SKM-1 treated with dmso at 0.1 percent for 144 hours (cell line): ENCODE measurements at regions not wholly inside any gene's neighbourhood (a gene's known extent, or its start where the extent isn't known, plus 50 kb on each side); places are given as distances from the start of the nearest gene placed in this dataset.
"Not testable (repeated sequence)": the region's sequence is repeated elsewhere in the genome, so short reads cannot be mapped to it uniquely, and the experiment has no call there.

Experiments
- DNase-seq: peaks from one replicate; lab custom pipeline; 2025; ENCODE audit not compliant: unreplicated experiment; lab: John Stamatoyannopoulos, UW

DNA sequence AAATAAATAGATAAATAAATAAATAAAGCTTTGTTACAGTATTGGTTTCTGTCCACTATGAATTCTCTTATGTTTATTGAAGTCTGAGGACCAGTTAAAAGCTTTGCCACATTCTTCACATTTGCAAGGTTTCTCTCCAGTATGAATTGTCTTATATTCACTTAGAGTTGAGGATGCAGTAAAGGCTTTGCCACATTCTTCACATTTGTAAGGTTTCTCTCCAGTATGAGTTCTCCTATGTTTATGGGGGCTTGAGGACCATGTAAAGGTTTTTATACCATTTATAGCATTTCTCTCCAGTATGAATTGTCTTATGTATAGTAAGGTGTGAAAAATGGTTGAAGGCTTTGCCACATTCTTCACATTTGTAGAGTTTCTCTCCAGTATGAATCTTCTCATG, 168.3 kb downstream of the ZNF737 start:
- DNase-seq: no peak

DNA sequence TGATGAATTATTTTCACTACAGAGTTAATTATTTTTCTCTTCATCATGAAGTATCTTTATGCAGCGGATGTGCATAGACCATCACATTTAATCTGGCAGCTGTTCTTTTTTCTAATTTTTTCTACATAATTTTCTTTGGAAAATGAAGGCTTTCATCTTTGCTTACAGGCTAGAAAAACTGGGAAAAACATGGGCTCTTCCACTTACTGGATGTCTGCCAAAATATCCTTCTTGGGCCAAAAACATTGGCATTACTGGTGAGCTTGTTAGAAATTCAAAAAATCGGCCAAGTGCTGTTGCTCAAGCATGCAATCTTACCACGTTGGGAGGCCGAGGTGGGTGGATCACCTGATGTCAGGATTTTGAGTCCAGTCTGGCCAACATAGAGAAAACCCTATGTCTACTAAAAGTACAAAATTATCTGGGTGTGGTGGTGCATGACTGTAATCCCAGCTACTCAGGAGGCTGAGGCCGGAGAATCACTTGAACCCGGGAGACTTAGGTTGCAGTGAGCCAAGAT, 176.8 kb downstream of the ZNF737 start:
- DNase-seq: no peak

DNA sequence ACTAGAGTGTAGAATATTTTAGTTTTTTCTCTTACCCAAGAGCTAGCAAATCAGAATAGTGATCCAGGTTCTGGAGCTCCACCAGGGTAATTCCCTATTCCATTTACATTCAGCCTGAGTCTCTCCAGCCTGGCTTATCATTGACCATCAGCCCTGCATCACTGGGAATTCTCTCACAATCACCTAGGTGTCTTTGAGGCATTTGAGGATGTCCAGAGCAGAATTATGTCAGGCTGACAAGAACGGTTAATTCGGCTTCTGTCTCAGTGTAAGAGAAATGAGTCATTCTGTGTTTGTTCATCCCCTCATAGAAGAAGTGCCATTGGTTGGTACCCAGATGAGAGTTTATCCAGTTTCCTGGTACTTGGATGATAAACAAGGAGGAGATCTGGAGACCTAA, 180.5 kb downstream of the ZNF737 start:
- no peak for DNase-seq

DNA sequence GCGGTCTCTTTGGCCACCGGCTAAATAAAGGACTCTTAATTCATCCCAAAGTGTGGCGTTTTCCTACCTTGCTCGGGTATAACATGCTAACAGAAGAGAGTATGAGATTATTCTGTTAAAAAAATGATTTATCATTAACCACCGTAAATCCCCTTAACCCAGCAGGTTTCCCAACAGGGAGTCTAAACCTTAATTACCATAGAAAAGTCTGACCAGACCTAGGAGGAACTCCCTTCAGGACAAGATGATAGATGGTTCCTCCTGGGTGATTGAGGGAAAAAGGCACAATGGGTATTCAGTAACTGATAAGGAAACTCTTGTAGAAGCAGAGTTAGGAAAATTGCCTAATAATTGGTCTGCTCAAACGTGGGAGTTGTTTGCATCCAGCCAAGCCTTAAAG, 193.7 kb downstream of the ZNF737 start:
- DNase-seq: no peak

DNA sequence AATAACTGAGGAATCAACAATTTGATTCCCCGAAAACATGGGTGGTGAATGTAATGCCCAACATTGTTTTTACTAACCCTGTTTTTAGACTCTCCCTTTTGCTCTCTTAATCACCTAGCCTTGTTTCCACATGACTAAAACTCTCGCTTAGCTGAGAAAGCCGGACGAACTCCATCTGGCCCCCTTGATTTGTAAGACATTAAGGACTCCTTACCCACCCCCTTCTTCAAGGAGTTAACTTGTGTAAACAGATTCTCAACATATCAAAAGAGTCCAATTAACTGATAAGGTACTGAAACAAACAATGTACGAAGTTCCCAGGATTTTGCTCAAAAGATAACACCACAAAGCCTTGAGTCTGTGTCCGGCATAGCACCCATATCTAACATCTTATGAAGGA, 194.3 kb downstream of the ZNF737 start:
- not testable (repeated sequence) for DNase-seq

DNA sequence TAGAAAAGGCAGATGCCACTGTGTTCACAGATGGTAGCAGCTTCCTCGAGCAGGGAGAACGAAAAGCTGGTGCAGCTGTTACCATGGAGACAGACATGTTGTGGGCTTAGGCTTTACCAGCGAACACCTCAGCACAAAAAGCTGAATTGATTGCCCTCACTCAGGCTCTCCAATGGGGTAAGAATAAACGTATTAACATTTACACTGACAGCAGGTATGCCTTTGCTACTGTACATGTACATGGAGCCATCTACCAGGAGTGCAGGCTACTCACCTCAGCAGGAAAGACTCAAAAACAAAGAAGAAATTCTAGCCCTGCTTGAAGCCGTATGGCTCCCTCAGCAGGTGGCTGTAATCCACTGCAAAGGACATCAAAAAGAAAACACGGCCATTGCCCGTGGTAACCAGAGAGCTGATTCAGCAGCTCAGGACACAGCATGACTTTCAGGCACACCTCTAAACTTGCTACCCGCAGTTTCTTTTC, 197.7 kb downstream of the ZNF737 start:
- DNase-seq: no peak

DNA sequence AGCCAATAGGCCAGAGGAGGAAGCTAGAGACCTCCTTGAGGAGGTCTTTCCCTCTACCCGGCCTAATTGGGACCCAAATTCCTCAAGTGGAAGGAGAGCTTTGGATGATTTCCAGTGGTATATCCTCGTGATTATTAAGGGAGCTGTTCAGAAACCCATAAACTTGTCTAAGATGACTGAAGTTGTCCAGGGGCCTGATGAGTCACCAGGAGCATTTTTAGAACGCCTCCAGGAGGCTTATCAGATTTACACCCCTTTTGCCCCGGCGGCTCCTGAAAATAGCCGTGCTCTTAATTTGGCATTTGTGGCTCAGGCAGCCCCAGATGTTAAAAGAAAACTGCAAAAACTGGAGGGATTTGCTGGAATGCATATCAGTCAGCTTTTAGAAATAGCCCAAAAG, 198.1 kb downstream of the ZNF486 start:
- DNase-seq: no peak

DNA sequence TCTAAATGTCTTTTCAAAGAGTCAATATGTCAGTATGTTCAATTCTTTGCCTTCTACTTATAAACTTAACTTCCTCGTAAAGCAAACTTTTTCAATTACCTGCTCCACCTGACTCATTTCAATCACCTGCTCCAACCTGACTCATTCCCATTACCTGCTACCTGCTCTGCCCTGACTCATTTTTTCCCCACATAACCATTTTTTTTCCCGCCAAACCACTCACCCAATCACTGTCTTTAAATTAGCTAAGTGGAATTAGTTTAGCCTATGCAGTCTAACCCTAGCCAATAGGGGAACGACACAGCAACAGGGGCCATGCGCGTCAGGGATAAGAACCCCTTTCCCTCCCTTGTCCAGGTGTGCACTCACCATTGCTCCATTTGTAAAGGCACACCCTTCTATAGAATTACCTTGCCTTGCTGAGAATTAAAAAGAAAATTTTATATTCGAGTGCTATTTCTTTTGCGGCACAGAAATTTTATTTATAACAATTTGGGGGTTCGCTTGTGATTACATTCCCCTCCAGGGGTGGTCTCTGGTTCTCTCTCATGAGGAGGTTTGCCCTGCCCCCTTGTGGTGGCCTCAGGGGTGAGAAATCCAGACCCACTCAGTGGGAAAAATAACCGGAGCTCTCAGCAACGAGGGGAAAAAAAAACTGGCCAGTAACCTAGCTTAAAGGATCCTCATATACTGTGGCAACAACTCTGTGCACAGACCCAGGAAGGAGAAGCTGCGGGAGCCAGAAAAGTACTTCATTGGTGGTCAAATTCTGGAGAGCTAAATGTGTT, 193.1 kb downstream of the ZNF486 start:
- no peak for DNase-seq

DNA sequence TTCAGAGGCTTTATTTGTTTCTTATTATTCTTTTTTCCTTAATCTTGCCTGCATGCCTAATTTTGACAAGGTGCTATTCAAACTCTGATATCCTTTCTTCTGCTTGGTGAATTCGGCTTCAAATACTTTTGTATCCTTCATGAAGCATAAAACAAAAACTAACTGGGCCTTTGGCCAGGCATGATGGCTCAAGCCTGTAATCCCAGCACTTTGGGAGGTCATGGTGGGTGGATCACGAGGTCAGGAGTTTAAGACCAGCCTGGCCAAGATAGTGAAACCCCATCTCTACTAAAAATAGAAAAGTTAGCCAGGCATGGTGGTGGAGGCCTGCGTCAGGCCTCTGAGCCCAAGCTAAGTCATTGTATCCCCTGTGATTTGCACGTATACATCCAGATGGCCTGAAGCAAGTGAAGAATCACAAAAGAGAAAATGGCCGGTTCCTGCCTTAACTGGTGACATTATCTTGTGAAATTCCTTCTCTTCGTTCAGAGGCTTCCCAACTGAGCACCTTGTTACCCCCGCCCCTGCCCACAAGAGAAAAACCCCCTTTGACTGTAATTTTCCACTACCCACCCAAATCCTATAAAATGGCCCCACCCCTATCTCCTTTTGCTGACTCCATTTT, 191.9 kb downstream of the ZNF486 start:
- DNase-seq: not testable (repeated sequence)

DNA sequence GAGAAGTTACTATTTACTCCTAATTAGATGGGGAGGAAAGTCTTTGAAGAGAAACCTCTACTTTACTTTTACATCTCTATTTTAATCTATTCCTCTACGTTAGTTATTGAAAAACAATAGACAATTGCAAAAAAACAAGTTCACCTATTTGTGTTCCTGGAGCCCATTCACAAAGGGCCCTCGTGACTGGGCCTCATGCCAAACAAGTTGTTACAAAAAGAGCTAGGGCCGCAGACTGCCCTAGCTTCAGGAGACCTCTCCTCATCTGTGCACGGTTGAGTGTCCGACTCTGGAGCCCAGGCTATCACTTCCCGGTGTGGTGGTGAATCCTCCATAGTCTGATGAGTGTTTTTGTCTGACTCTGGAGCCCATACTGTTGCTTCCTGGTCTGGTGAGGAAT, 190.9 kb downstream of the ZNF486 start:
- no peak for DNase-seq

DNA sequence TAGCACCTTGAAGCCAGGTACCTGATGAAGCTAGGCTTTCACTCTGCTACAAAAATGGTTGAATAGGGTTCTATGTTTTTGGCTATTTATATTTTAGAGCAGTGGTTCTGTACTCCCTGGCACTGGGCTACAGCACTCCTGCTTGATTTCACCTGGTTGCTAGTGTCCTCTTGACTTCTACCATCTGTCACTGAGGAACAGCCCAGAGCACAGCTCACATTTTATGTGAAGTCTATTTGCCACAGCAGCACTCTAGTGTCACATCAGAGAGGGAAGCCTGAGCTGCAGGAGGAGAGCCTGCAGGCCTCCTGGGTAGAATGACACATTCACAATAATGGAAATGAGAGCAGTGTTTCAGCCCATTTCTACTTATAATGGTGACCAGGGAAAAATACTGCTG, 184.2 kb downstream of the ZNF486 start:
- DNase-seq: no peak

DNA sequence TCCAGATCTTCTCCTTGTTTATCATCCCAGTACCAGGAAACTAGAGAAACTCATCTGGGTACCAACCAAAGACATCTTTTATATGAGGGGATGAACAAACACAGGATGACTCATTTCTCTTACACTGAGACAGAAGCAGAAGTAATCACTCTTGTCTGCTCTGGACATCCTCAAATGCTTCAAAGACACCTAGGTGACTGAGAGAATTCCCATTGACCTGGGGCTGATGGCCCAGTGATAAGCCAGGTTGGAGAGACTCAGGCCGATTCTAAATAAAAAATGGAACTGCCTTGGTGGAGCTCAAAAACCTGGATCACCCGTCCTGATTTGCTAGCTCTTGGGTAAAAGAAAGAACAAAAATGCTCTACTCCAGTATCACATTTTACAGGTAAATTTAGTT, 182.2 kb downstream of the ZNF486 start:
- no peak for DNase-seq

DNA sequence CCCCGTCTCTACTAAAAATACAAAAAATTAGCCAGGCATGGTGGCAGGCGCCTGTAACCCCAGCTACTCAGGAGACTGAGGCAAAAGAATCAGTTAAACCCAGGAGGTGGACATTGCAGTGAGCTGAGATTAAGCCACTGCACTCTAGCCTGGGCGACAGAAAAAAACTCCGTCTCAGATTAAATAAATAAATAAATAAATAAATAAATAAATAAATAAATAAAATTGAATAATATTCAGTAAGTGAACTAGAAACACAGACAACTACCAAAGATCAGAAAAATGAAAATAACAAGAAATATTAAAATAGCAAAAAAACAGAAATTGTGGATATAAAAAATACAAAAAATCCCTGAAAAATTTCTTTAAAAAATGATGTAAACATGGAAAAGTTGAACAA, 172.4 kb downstream of the ZNF486 start:
- no peak for DNase-seq

DNA sequence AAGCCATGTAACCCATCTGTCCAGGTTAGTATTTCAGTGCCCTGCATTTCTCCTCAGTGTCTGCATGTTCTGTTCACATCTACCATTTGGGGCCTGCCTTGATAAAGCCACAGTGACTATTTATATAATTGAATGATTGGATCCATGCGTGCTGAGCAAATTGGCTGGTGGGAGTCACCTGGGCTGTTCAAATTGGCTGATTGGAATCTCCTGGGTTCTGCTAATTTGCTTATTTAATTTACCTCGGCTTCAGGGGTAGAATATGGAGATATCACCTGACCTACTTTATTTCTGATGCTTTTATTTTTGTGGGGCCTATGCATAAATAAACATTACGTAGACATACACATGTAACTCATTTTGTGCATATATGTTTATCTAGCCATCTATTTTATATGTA, 167.7 kb downstream of the ZNF486 start:
- DNase-seq: no peak

DNA sequence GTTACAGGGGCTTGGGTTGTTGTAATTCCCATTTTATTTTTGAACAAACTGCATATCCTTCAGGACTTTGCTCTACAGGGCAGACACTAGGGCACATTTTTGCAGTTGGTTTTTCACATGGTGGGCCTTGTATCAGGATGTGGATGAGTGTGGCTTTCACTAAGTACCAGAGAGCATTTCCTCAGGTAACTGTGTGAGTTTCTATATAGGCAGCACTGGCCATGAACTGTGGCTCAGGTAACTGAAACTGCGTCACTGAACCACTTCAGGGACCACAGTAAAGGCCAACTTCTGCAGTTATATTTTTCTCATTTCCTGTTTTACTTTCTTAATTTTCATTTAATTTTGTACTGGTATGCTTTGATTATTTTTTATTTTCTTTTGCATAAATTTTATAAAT, 166.5 kb downstream of the ZNF486 start:
- DNase-seq: no peak

DNA sequence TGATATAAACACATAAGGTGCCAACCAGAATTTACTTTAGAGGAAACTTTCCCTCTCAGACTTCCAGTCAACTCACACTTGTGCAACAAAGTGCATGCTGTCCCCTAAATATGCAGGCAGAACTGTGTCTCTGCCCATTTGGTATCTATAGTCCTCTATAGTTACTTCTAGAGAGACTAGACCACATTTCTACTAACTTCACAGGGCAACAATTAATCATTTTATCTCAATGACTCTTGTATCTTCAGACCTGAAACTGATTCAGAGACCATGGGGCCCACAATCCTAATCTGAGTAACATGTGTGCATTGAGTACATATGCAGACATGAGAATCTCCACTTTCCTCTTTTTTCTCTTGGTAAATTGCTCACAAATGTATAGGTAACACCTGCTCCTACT, 158.1 kb downstream of the ZNF486 start:
- DNase-seq: no peak

DNA sequence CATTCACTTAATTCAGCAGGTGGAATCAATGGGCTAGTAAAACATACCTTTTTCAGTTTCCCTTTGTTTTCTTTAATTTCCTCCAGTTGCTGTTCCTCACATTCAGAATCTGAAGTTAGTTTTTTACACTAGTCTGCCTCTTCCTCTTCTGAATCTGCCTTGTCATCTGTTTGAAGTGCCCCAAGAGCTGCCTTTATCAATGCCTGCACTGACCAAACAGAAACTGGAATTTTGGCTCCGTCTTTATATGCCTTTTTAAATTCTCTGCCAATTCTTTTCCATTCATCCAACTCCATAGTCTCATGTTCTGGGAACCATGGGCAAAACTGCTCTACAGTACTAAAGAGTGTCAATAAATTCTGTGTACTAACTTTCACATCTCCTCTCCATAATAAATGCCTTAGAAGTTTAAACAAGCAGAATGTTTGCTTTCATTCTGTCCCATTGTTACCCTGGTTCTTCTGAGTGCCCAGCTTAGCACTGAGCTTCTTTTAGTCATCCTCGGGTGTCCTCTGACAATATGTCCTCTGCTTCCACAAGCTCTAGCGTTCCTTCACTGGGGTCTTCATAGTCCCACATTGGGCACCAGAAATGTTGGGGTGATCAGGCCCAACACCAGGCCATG, 154.2 kb downstream of the ZNF486 start:
- DNase-seq: no peak

DNA sequence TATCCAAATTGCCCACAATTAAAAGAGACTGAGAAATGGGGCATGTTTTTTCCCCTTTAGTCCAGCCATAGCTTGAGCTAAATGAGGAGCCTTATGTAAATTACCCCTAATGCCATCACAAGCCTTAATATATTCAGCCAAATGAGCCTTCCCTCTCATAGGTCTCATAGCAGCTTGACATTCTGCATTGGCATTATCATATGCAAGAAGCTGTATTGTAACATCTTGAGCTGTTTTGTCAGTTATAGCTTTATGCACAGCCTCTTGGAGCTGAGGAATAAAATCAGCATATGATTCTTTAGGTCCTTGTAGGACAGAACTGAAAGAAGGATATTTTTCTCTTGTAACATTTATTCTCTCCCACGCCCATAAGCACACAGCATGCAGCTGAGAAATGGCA, 153.2 kb downstream of the ZNF486 start:
- DNase-seq: no peak

DNA sequence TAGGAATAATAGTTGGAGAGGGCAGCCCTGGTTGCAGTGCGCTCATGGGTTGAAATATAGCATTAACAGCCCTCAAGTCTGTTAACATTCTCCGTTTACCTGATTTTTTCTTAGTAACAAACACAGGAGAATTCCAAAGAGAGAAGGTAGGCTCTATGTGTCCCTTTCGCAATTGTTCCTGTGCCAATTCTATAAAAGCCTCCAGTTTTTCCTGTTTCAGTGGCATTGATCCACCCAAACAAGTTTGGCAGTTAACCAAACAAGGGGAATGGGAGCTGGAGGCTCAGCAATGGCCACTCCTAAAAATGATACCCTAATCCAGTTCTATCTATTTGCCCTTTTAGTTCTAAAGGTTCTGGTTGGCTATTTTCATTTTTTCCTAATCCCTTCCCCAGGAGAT, 151.6 kb downstream of the ZNF486 start:
- no peak for DNase-seq

DNA sequence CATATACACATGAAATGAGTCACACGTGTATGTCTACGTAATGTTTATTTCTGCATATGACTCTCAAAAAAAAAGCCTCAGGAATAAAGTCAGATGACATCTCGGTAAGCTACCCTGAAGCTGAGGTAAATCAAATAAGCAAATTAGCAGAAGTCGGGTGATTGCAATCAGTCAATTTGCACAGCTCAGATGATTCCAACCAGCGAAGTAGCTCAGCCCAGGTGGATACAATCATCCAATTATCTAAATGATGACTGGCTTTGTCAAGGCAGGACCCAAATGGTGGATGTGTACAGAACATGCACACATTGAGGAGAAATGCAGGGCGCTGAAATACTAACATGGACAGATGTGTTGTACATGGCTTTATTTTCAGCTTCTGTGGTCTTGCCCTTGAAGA, 148.5 kb downstream of the ZNF486 start:
- DNase-seq: no peak

DNA sequence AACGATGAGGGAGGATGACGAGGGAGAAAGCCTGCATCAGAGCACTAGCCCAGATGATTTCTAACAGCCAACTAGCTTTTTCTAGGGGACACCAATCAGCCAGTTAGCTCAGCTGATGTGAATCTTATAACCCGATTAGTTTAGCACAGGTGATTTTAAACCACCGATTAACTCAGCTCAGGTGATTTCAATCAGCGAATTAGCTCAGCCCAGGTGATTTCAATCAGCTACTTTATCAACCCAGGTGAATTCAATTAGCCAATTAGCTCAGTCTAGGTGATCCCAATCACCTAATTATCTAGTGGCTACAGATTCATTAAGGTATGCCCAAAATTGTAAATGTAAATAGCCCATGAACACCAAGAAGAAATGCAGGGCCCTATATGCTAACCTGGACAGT, 146.9 kb downstream of the ZNF486 start:
- no peak for DNase-seq

DNA sequence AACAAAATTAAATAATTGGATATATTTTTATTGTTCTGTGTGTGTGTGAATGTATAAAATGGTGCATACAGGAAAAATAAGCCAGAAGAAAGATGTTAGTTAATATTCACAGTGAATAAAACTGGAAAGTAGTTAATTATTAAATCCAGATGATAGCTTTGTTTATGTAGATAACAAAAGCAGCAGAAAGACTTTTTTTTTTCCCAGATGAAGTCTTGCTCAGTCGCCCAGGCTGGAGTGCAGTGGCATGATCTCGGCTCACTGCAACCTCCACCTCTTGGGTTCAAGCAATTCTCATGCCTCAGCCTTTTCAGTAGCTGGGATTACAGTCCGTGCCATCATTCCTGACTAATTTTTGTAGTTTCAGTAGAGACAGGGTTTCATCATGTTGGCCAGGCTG, 140.1 kb downstream of the ZNF486 start:
- no peak for DNase-seq
